SH-SY5Y (cell line): ENCODE measurements at regions not wholly inside any gene's neighbourhood (a gene's known extent, or its start where the extent isn't known, plus 50 kb on each side); places are given as distances from the start of the nearest gene placed in this dataset.

Experiments used
- GATA2 ChIP-seq: IDR thresholded peaks from 2 replicates; pipeline ENCODE4 v1.6.1; 2011; ENCODE audit warnings: mild to moderate bottlenecking, low read depth, low read length
- GATA3 ChIP-seq: IDR thresholded peaks from 2 replicates; pipeline ENCODE4 v1.6.1; 2011; ENCODE audit warnings: low read depth, mild to moderate bottlenecking, low read length, moderate library complexity

GRCh38 chr2:234620018-234620417, 123.1 kb upstream of the ARL4C start:
- TF ChIP-seq GATA2: no peak
- TF ChIP-seq GATA3: no peak
